ENCODE measurements at regions not wholly inside any gene's neighbourhood (a gene's known extent, or its start where the extent isn't known, plus 50 kb on each side); places are given as distances from the start of the nearest gene placed in this dataset.

GRCh38 chr4:14824189-14824588 is 178.1 kb upstream of the CPEB2 start:
- Histone ChIP-seq H2AFZ (ENCODE audit: low read length) (no peak overlapping the region), H3K56ac (replicated peaks; ENCODE audit: insufficient read length, low read depth, low read length) (no peak overlapping the region), H2BK120ac (replicated peaks; ENCODE audit: low read depth, low read length) (no peak overlapping the region), H2BK20ac (ENCODE audit: low read length) (no peak overlapping the region), H3K4me3 (ENCODE audit: extremely low read depth in 1 of 4, insufficient read depth in 2 of 4, low read depth in 3 of 4, low read length in 4 of 4) (no peak overlapping the region), H4K91ac (replicated peaks; ENCODE audit: insufficient read length, low read length) (no peak overlapping the region), H2AK5ac (ENCODE audit: low read depth, low read length) (no peak overlapping the region), H3K23ac (ENCODE audit: insufficient read length) (no peak overlapping the region), H3K4me2 (ENCODE audit: insufficient read depth in 1 of 2, low read depth in 2 of 2, low read length in 2 of 2) (no peak overlapping the region), H3K79me1 (ENCODE audit: low read depth, low read length) (no peaks in the 10 kb centered on the region), H3K27ac (ENCODE audit: low read depth, low read length) (no peak overlapping the region), H2BK15ac (ENCODE audit: low read length) (no peak overlapping the region), H3K9me3 (ENCODE audit: insufficient read depth in 2 of 2, low read depth in 1 of 2, low read length in 1 of 2) (no peaks in the 10 kb centered on the region), H3K14ac (ENCODE audit: insufficient read length) (no peak overlapping the region), H3K4me1 (replicated peaks in 1 of 4; ENCODE audit: control insufficient read depth in 3 of 4, insufficient read depth in 4 of 4, low read length in 3 of 4) (no peaks in the 10 kb centered on the region), H3K9ac (replicated peaks in 1 of 4; ENCODE audit: extremely low read depth in 1 of 4, low read depth in 3 of 4, low read length in 3 of 4) (no peak overlapping the region), H4K5ac (ENCODE audit: insufficient read length, low read depth, low read length) (no peak overlapping the region), H3K23me2 (ENCODE audit: low read depth, low read length) (no peaks in the 10 kb centered on the region), H3K4ac (replicated peaks; ENCODE audit: insufficient read length, low read depth, low read length) (no peak overlapping the region), H2BK12ac (ENCODE audit: low read depth, low read length) (no peak overlapping the region), H3K27me3 (replicated peaks in 1 of 4; ENCODE audit: control insufficient read depth in 3 of 4, extremely low read depth in 1 of 4, insufficient read depth in 3 of 4, low read length in 3 of 4) (no peaks in the 10 kb centered on the region), H2BK5ac (ENCODE audit: low read depth, low read length) (no peak overlapping the region), H3K36me3 (ENCODE audit: control insufficient read depth in 2 of 4, insufficient read depth in 4 of 4, low read length in 3 of 4) (no peaks in the 10 kb centered on the region), H4K20me1 (replicated peaks in 1 of 2; ENCODE audit: control insufficient read depth in 1 of 2, insufficient read depth in 2 of 2, low read length in 2 of 2) (no peaks in the 10 kb centered on the region), H3K18ac (ENCODE audit: extremely low read depth, low read length) (no peak overlapping the region), H4K8ac (ENCODE audit: extremely low read depth, insufficient read depth, low read length) (no peak overlapping the region), H3K79me2 (ENCODE audit: control insufficient read depth in 1 of 2, insufficient read depth in 2 of 2, low read length in 2 of 2) (no peaks in the 10 kb centered on the region)
- 100% methylated on average over 3 of the region's 3 CpGs; no CpG with 5 or more reads in 1 of the 2 experiments for WGBS, 2 experiments (ENCODE audit: extremely low coverage in 1 of 2, insufficient coverage in 1 of 2, insufficient read length in 1 of 2, insufficient replicate concordance in 2 of 2, low coverage in 1 of 2, low lambda C conversion rate in 2 of 2, missing lambda C conversion rate in 1 of 2)
- CTCF ChIA-PET (ENCODE audit: partially characterized antibody), result interaction anchor here (0.9 to 1.1 kb wide), 2 partner anchors 12 to 220 kb away, joined by 3 to 4 read pairs; no protein-coding TSS in a partner anchor
- DNase-seq (ENCODE audit: low read depth in 1 of 2, low spot score in 2 of 2), result no peak
- no peak for FAIRE-seq
- TF ChIP-seq NRF1 (IDR thresholded peaks at IDR 0.05; ENCODE audit: low read depth, low read length) (no peak), EGR1 (IDR thresholded peaks at IDR 0.05; ENCODE audit: borderline replicate concordance, low read depth, low read length) (no peak)
- POLR2A ChIA-PET (ENCODE audit: partially characterized antibody), result no interaction called here

All from H1 (cell line).